ENCODE measurements at regions not wholly inside any gene's neighbourhood (a gene's known extent, or its start where the extent isn't known, plus 50 kb on each side); places are given as distances from the start of the nearest gene placed in this dataset.

- DNase-seq = no peak
These were observed 280.2 kb upstream of the C2CD4B start for GRCh38 chr15:62445244-62445643.

DNA sequence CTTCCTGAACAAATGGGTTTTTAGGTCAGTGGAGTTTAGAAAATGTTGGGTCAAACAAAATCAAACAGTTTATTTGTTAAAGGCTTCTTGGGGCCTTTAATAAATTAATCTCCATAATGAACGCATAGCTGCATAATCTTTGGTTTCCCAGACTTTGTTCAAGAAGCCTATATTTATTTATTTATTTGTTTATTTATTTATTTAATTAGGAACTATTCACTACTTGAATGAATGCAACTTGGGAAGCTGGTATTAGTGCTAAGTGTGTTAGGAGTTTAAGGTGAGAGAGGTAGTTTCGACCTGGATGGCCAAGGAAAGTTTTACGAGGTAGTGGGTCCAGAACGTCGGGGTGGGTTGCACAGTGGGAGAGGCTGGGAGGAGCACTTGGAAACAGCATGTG, 281.9 kb upstream of the C2CD4B start:
- no peak for DNase-seq

- DNase-seq = no peak
These were observed 282.7 kb upstream of the C2CD4B start for GRCh38 chr15:62447742-62448141.

- no peak for DNase-seq
These were observed 284.6 kb upstream of the C2CD4B start for GRCh38 chr15:62449638-62450037.

DNA sequence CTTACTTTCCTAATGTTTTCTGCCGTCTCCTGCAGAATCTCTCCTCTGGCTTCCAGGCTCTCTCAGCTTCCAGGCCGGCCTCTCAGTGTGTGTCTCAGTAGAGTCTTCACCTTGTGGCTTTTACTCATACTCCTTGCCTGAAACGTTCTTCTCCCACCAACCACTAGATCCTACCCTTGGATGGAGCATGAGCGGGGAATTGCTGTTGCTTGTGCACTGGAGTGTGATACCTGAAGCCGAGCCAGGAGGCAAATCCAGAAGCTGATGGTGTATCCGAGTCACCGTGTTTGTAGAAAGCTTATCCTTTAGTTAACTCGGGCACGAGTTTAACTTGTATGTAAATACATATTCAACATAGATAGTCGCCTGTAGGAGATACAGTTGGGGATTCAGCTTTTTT, 285.0 kb upstream of the C2CD4B start:
- DNase-seq = no peak

DNA sequence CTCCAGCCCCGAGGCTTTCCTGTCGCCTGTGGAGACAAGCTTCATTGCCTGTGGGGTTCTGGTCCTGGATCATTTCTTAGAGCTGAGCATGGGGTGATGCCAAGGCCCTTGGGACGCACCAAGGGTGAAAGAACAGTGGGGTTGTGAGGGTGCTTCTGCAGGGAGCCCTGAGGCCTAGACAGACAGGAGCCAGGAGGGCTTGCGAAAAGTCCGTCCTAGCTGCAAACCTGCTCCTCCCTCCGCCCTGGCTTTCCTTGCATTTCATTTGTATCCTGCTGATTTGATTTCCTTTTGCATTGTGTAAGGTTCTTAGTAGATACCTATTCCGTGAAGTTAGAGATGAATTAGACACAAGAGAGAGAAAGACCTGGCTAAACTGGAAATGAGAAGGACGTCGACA, 286.9 kb upstream of the C2CD4B start:
- no peak for DNase-seq

DNA sequence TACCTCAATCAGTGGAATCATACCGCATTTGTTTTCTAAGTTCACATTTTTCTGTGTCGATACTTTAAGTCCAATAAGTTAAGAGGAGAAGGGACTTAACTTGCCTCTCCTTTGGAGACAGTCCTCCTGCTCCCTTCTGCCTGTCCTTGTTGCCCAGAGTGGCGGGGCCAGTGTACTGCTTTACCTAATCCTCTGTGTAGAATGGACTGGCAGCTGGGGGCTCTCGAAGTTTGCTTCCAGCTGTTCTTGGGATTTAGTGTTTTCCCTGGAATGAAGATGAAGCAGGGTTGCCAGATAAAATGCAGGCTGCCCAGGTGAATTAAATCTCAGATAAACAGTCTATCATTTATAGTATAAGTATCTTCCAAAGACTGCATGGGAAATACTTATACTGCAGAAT, 287.6 kb upstream of the C2CD4B start:
- no peak for DNase-seq

DNA sequence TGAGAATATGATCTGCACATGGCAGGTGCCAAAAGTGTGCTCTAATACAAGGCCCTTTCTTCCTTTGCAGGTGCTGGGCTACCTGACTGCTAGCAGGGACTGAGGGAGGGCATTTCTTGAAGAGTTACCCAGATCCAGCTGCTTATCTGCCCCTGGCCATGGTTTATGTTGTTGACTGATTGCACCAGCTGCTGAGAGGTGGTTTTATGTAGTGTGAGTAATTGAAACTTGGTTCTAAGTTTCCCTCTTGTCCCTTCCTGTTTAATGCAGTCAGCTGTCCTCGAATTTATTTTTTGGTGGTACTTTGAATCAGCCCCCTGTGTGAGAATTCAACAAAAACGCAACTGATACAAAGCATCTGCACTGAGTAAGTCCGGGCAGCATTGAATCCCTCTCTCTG, 288.3 kb upstream of the C2CD4B start:
- DNase-seq = no peak

DNA sequence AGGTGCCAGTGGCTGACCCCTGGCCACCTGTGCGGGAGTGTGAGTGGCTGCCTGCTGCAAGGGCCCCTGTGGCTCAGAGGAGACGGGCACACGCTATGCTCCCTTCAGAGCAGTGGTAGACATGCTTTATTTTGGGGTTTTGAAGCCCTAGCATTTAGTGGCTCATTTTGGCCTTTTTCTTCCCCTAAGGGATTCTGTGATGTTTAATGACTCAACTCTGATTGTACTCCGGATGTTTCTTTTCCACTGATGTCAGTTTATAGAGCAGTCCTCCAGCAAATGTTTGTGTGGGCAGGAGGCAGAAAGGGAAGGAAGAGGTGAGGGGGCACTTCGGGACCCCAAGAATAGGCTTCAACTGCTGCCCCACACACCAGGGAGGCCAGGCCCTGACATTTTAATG, 288.9 kb upstream of the C2CD4B start:
- no peak for DNase-seq

GRCh38 chr15:62454567-62455172, 289.6 kb upstream of the C2CD4B start:
- no peak for DNase-seq

DNA sequence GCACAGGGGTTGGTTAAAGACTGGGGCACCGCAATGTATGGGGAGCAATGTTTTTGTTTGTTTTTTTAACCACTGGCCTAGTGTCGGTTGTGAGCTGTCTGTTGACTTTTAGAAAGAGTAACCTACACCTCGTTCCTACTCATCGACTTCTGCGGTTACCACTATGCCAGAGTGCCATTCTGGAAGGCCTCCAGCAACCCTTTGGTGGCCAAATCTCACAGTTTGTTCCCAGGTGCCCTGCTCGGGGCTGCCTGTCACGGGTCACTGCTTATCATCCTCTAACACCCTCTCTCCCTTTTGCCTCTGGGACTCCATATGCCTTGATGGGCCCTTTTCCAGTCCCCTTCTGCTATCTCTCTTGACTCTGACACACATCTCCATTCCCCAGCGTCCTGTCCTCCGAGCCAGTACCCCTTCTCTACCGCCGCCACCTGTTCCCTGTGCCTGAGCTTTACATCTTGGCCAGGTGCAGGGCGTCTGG, 290.4 kb upstream of the C2CD4B start:
- no peak for DNase-seq

GRCh38 chr15:62456011-62456920, 291.2 kb upstream of the C2CD4B start:
- DNase-seq = no peak

DNA sequence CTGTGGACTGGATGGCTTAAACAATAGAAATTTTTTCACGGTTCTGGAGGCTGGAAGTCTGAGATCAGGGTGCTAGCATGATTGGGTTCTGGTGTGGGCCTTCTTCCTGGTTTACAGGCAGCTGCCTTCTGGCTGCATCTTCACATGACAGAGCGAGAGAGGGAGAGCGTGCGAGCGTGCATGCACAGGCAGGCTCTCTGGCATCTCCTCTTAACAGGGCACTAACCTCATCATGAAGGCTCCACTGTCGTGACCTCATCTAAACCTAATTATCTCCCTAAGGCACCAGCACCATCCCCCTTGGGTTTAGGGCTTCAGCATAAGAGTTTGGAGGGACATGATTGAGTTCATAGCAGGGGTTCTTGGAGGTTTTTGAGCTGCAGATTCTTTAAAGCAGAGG, 292.0 kb upstream of the C2CD4B start:
- no peak for DNase-seq

DNA sequence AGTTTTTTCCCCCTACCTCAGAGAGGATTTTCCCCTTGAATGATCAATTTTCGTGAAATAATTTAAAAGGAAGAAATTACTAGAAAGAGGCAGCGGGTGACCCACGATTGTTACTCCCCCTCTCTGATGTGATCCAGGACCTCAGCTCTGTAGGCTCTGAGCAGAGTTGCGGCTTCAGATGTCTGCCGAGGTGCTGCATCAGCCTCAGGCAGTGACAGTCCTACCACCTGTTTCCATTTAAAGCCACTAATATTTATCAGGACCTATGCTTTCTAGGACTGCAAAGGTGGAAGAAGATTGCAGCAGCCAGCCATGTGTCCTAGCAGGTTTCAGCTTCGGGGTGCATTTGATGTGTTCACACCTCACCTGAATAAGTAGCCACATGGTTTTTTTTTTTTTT, 294.8 kb upstream of the C2CD4B start:
- no peak for DNase-seq

GRCh38 chr15:62462268-62462667, 297.2 kb upstream of the C2CD4B start:
- no peak for DNase-seq

- DNase-seq = no peak
These were observed 297.6 kb upstream of the C2CD4B start for GRCh38 chr15:62462721-62463120.

GRCh38 chr15:62464705-62465104, 299.6 kb upstream of the C2CD4B start:
- DNase-seq = no peak

GRCh38 chr15:62465173-62465572, 300.1 kb upstream of the C2CD4B start:
- DNase-seq = no peak

DNA sequence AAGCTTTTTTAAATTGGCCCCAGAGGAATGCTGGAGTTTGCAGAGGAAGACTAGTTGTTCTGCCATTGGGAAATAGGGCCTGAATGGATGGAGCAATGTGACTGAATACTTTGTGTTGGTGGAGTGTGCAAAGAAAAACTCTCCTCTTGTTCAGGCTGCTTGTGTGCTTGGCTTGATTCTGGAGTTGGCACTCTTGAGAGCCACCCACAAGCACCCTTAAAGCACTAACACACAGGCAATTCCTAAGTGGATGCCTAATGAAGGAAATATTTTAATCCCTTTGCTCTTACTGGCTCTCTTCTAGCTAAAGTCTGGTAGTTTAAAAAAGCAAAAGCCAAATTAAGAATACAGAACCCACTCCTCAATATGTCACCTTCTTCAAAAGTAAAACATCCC, 304.4 kb upstream of the C2CD4B start:
- DNase-seq = no peak

DNA sequence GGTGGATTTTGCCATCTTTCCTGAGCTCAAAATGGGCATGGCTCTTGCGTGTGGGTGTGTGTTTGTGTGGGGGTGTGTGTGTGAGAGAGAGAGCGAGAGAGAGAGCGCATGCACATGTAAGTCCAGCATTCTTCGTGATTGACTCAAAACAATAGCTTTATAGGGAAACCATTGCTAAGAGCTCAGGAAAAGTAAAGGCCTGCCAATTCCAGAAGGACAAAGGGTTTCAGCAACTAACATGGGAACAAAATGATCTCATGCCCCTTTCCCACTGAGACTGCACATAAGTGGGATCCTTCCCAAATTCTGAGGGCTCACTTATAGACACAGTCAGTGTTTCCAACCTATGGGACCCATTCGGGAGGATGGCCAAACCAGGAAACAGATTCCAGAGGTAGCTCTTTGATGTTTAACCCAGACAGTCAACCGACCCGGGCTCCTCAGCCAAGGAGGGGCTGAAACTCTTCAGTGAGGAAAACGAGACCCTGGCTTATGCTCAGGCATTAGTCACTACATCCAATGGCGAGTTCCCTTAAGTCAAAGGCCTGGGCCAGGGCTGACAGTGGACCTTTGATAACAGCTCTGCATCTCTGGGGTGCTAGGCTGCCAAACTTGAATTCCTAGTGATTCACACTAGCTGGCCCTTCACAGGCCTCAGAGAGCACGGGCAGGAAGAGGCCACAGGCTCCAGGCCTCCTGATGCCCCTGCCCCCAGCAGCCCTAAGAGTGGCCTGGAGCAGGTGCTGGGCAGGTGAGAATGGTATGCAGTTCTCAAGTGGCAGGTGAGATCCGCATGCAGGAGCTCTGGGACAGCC, 305.0 kb upstream of the C2CD4B start:
- DNase-seq = no peak

DNA sequence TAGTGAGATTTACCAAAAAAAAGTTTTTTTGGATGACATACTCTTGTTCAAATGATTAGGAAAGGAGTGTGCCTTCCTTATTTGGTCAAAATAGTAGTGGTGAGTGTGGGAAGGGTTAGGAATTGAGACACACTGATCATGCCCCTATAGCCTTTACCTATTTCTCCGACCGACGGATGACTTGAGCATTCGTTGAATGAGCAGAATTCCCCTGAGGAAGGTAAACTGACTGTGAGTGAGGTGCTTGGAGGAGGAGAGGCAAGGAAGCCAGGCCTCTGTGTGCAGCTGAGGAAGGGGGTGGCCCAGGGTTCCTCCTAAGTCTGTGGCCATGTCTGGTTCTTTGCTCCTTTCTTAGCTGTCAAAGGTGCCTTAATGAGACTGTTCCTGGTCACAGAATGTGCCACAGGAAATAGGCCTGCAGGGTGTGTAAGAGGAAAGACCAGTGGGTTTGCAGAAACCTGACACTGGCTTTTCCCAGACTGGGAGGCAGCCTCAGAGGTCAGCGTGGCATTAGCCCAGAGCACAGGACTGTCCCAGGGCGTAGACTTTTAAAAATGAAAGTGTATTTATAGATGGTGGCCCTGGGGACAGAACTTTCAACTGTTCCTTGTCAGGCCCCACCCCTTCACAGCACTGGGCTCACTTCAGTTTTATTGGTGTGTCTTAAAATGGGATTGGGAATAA, 307.7 kb upstream of the C2CD4B start:
- DNase-seq = no peak

DNA sequence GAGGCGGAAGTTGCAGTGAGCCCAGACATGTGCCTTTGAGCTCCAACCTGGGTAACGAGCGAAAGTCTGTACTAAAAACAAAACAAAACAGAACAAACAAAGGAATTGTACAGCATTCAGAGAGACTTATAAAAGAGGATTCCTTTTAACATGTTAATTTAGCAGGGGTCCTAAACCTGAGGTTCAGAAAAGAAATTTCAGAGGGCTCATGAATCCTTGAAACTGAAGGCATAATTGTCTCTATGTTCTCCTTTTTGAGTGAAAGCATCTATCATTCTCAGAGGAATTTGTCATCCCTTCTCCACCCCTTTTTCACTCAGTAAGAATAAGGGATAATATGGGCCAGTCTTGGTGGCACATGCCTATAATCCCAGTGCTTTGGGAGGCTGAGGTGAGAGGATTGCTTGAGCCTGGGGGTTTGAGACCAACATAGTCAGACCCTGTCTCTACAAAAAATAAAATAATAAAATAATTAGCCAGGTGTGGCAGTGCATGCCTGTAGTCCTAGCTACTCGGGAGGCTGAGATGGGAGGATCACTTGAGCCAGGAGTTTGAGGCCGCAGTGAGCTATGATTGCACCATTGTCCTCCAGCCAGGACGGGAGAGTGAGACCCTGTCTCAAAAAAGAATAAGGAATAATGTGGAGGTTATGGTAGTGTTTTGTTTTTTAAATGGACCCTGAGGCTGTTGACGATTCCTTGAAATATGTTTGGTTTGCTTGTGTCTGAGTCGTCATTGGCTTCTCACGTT, 309.1 kb upstream of the C2CD4B start:
- DNase-seq = no peak
